Mesothelial cell of epicardium (in vitro differentiated cells): ENCODE measurements at regions not wholly inside any gene's neighbourhood (a gene's known extent, or its start where the extent isn't known, plus 50 kb on each side); places are given as distances from the start of the nearest gene placed in this dataset.
A peak's percentile ranks its signal among the peaks of the same experiment; 100 is the strongest.

Source experiments
- DNase-seq, 2 experiments: peaks; one replicate each; pipeline ENCODE4 v3.0.0; 2021; ENCODE audit warnings: low spot score in 2 of 2; ENCODE audit not compliant: unreplicated experiment in 2 of 2
- H3K27ac Mint-ChIP-seq: 2 replicates; pipeline ENCODE4 v1.8.0; 2021; ENCODE audit warnings: mixed read lengths
- H3K27me3 Mint-ChIP-seq: 2 replicates; pipeline ENCODE4 v1.8.0; 2021; ENCODE audit warnings: low read depth, mixed read lengths
- H3K36me3 Mint-ChIP-seq: 2 replicates; pipeline ENCODE4 v1.8.0; 2021; ENCODE audit warnings: mixed read lengths
- H3K4me1 Mint-ChIP-seq: 2 replicates; pipeline ENCODE4 v1.8.0; 2021; ENCODE audit warnings: mixed read lengths
- H3K4me3 Mint-ChIP-seq: 2 replicates; pipeline ENCODE4 v1.8.0; 2021; ENCODE audit warnings: mild to moderate bottlenecking, moderate library complexity, mixed read lengths
- H3K9me3 Mint-ChIP-seq: 2 replicates; pipeline ENCODE4 v1.8.0; 2021; ENCODE audit warnings: mixed read lengths
- TF ChIP-seq, protein P1 (sequence below): fragments of 200-600 bp; sonication (generic); IDR thresholded peaks from one replicate; pipeline ENCODE4 v1.5.0; 2021; ENCODE audit warnings: antibody characterized with exemption; ENCODE audit not compliant: unreplicated experiment

- Mint-ChIP-seq H3K36me3 (no peaks in the 10 kb centered on the region), H3K4me3 (no peak overlapping the region), H3K27me3 (no peaks in the 10 kb centered on the region), H3K27ac (no peak overlapping the region), H3K4me1 (peaks cover 4% of the 10 kb centered on the region), H3K9me3 (peaks cover under 1% of the 10 kb centered on the region)
- no peak for DNase-seq
- TF ChIP-seq, protein P1, sequence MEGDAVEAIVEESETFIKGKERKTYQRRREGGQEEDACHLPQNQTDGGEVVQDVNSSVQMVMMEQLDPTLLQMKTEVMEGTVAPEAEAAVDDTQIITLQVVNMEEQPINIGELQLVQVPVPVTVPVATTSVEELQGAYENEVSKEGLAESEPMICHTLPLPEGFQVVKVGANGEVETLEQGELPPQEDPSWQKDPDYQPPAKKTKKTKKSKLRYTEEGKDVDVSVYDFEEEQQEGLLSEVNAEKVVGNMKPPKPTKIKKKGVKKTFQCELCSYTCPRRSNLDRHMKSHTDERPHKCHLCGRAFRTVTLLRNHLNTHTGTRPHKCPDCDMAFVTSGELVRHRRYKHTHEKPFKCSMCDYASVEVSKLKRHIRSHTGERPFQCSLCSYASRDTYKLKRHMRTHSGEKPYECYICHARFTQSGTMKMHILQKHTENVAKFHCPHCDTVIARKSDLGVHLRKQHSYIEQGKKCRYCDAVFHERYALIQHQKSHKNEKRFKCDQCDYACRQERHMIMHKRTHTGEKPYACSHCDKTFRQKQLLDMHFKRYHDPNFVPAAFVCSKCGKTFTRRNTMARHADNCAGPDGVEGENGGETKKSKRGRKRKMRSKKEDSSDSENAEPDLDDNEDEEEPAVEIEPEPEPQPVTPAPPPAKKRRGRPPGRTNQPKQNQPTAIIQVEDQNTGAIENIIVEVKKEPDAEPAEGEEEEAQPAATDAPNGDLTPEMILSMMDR: no peak
Observed at GRCh38 chr1:65512967-65513780, 92.7 kb downstream of the LEPR start.

GRCh38 chr1:65514041-65514440, 93.6 kb downstream of the LEPR start:
- peaks cover 4% of the 10 kb centered on the region for H3K4me1 Mint-ChIP-seq
- TF ChIP-seq, protein P1: no peak
- H3K9me3 Mint-ChIP-seq: no peaks in the 10 kb centered on the region
- no peak for DNase-seq
- no peaks in the 10 kb centered on the region for H3K36me3 Mint-ChIP-seq
- no peak overlapping the region for H3K27ac Mint-ChIP-seq
- no peak overlapping the region for H3K4me3 Mint-ChIP-seq
- no peaks in the 10 kb centered on the region for H3K27me3 Mint-ChIP-seq

DNA sequence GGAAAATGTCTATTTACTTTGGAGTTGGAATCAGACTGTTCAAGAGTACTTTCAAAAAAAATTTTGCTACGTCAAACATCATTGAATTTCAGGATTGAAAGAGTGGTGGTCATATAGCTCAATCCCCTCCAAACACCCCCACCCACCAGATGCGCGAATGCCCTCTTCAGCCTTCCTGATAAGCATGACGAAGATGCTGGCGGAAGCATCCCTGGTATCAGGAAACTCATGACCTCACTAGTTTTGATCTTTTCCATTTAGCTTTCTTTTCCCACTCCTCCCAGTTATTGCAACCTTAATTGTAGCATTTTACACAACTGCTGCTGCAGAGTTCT, 104.4 kb downstream of the LEPR start:
- Mint-ChIP-seq H3K4me1 (peaks cover 22% of the 10 kb centered on the region), H3K36me3 (no peaks in the 10 kb centered on the region), H3K27me3 (peaks cover 62% of the 10 kb centered on the region), H3K9me3 (no peaks in the 10 kb centered on the region), H3K27ac (peak overlapping the region; percentile 22), H3K4me3 (peak overlapping the region; percentile 63)
- no peak for DNase-seq
- TF ChIP-seq, protein P1: no peak

GRCh38 chr1:65525266-65526048, 105.0 kb downstream of the LEPR start:
- Mint-ChIP-seq H3K27ac (peak overlapping the region; percentile 22), H3K4me1 (peaks cover 22% of the 10 kb centered on the region), H3K4me3 (peak overlapping the region; percentile 63), H3K36me3 (no peaks in the 10 kb centered on the region), H3K27me3 (peaks cover 66% of the 10 kb centered on the region), H3K9me3 (no peaks in the 10 kb centered on the region)
- DNase-seq: peak; percentile 25 to 50
- TF ChIP-seq, protein P1: no peak

DNA sequence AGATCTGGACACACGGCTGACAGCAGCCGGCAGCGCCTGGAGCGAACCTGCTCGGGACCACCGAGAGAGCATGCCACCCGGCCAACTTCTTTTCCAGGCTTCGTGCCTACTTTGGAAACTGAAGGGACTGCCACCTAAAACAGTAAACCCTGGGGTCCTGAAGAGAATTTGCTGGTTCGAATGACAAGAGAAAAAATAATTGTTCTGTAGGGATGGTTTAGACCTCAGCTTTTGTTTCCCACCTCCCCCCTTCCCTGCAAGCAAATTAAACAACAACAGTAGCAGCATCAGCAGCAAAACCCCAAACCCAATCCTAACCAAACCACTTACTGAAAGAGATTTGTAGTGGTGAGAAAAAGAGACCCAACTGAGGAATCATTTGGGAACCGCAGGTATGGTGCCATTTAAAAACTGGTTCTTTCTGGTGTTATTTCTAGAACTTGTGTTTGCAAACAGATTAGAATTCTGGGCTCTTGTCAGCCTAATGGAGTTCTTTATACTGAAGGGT, 105.6 kb downstream of the LEPR start:
- Mint-ChIP-seq H3K9me3 (no peaks in the 10 kb centered on the region), H3K36me3 (no peaks in the 10 kb centered on the region), H3K4me3 (peak overlapping the region; percentile 51), H3K4me1 (peaks cover 22% of the 10 kb centered on the region), H3K27me3 (peaks cover 71% of the 10 kb centered on the region), H3K27ac (no peak overlapping the region)
- DNase-seq: no peak
- TF ChIP-seq, protein P1: no peak
